Keratinocyte (primary cell): ENCODE measurements at regions not wholly inside any gene's neighbourhood (a gene's known extent, or its start where the extent isn't known, plus 50 kb on each side); places are given as distances from the start of the nearest gene placed in this dataset.

Experiments used
- DNase-seq: peaks from one replicate; pipeline ENCODE4 v3.0.0-alpha.2; 2011; ENCODE audit warnings: low read depth, missing footprints, low spot score
- FAIRE-seq: peaks from 2 replicates; lab custom pipeline; 2011; peaks lifted over from hg19 to GRCh38; lab: Jason Lieb, UNC
- H2AFZ ChIP-seq: 2 replicates; pipeline ENCODE4 v1.6.0; 2012; ENCODE audit warnings: low read length, control low read depth, inconsistent platforms; ENCODE audit not compliant: control insufficient read depth
- H3K27ac ChIP-seq: 2 replicates; pipeline ENCODE4 v1.5.1; 2011; ENCODE audit warnings: low read length; ENCODE audit not compliant: control insufficient read depth, insufficient read depth
- H3K27me3 ChIP-seq: 3 replicates; pipeline ENCODE4 v1.6.0; 2011; ENCODE audit warnings: low read length; ENCODE audit not compliant: control insufficient read depth, insufficient read depth; ENCODE audit errors: extremely low read depth
- H3K36me3 ChIP-seq, 2 experiments: 2 replicates in 1 of 2; 3 replicates in 1 of 2; pipeline ENCODE4 v1.5.1; 2011; ENCODE audit warnings: low read length in 2 of 2, mild to moderate bottlenecking in 1 of 2; ENCODE audit not compliant: control insufficient read depth in 2 of 2, insufficient read depth in 2 of 2; ENCODE audit errors: extremely low read depth in 1 of 2
- H3K4me1 ChIP-seq: 3 replicates; pipeline ENCODE4 v1.5.1; 2011; ENCODE audit warnings: low read length; ENCODE audit not compliant: control insufficient read depth, insufficient read depth; ENCODE audit errors: extremely low read depth
- H3K4me2 ChIP-seq: 3 replicates; pipeline ENCODE4 v1.6.0; 2011; ENCODE audit warnings: low read depth, low read length; ENCODE audit not compliant: control insufficient read depth, insufficient read depth; ENCODE audit errors: extremely low read depth
- H3K4me3 ChIP-seq, 3 experiments: fragments of 200-600 bp in 1 of 3; sonication (generic) in 1 of 3; 2 replicates in 2 of 3; 3 replicates in 1 of 3; pipeline ENCODE4 v1.5.1; 2011 to 2016; ENCODE audit warnings: low read length in 3 of 3, mild to moderate bottlenecking in 3 of 3, control low read depth in 2 of 3, inconsistent platforms in 1 of 3, low read depth in 1 of 3, mixed read lengths in 1 of 3, mixed run types in 1 of 3, moderate library complexity in 1 of 3; ENCODE audit not compliant: control insufficient read depth in 2 of 3, insufficient read depth in 2 of 3; ENCODE audit errors: extremely low read depth in 1 of 3
- H3K79me2 ChIP-seq: 2 replicates; pipeline ENCODE4 v1.6.0; 2012; ENCODE audit warnings: low read length; ENCODE audit not compliant: control insufficient read depth, insufficient read depth
- H3K9ac ChIP-seq: 3 replicates; pipeline ENCODE4 v1.6.0; 2011; ENCODE audit warnings: low read length; ENCODE audit not compliant: control insufficient read depth, insufficient read depth; ENCODE audit errors: extremely low read depth
- H3K9me1 ChIP-seq: 3 replicates; pipeline ENCODE4 v1.6.0; 2011; ENCODE audit warnings: low read length; ENCODE audit not compliant: control insufficient read depth, insufficient read depth; ENCODE audit errors: extremely low read depth
- H3K9me3 ChIP-seq: 2 replicates; pipeline ENCODE4 v1.5.1; 2012; ENCODE audit warnings: low read depth, low read length; ENCODE audit not compliant: control insufficient read depth
- H4K20me1 ChIP-seq: 3 replicates; pipeline ENCODE4 v1.6.0; 2011; ENCODE audit warnings: low read length; ENCODE audit not compliant: control insufficient read depth, insufficient read depth; ENCODE audit errors: extremely low read depth
- CTCF ChIP-seq, 3 experiments: IDR thresholded peaks in 1 of 3; conservative IDR thresholded peaks in 1 of 3; optimal IDR thresholded peaks in 1 of 3; 2 replicates in 2 of 3; 3 replicates in 1 of 3; pipeline versions ENCODE3 to v1.5.1; 2011; ENCODE audit warnings: low read length in 3 of 3, mild to moderate bottlenecking in 3 of 3, moderate library complexity in 2 of 3, control low read depth in 1 of 3, inconsistent platforms in 1 of 3; ENCODE audit not compliant: insufficient read depth in 2 of 3; ENCODE audit errors: extremely low read depth in 1 of 3
- EZH2 ChIP-seq: IDR thresholded peaks from one replicate; pipeline ENCODE4 v1.6.1; 2012; ENCODE audit warnings: inconsistent platforms, mild to moderate bottlenecking, low read length, moderate library complexity
- dilution Hi-C: fragments of 300-500 bp; cut with MboI; formaldehyde crosslinking; loops from one replicate; pipeline ENCODE4 v1.7.0; 2020; ENCODE audit warnings: low sequenced_read_pairs; ENCODE audit not compliant: extremely low pct_ligation_motif_present

GRCh38 chr16:49140618-49141017, 141.0 kb downstream of the CBLN1 start:
- no peaks in the 10 kb centered on the region for H3K27me3 ChIP-seq
- H3K9ac ChIP-seq: no peak overlapping the region
- H3K9me1 ChIP-seq: no peaks in the 10 kb centered on the region
- DNase-seq (no peak), FAIRE-seq (no peak)
- H3K27ac ChIP-seq: no peak overlapping the region
- H3K4me1 ChIP-seq: no peaks in the 10 kb centered on the region
- no peaks in the 10 kb centered on the region for H4K20me1 ChIP-seq
- H3K9me3 ChIP-seq: no peaks in the 10 kb centered on the region
- H3K79me2 ChIP-seq: no peaks in the 10 kb centered on the region
- H3K4me3 ChIP-seq: no peak overlapping the region
- dilution Hi-C loops: no loop called here
- H3K4me2 ChIP-seq: no peak overlapping the region
- TF ChIP-seq CTCF (optimal IDR thresholded peaks at IDR 0.05 in 1 of 3, IDR thresholded peaks at IDR 0.05 in 1 of 3, conservative IDR thresholded peaks at IDR 0.05 in 1 of 3; ENCODE audit: extremely low read depth in 1 of 3, insufficient read depth in 2 of 3, low read length in 3 of 3): no peak
- TF ChIP-seq EZH2: no peak
- H3K36me3 ChIP-seq: no peaks in the 10 kb centered on the region
- H2AFZ ChIP-seq: no peak overlapping the region

GRCh38 chr16:49130397-49130796, 151.2 kb downstream of the CBLN1 start:
- Histone ChIP-seq H3K9me3 (no peaks in the 10 kb centered on the region), H3K4me2 (no peak overlapping the region), H3K36me3 (no peaks in the 10 kb centered on the region), H4K20me1 (no peaks in the 10 kb centered on the region), H2AFZ (no peak overlapping the region), H3K9me1 (no peaks in the 10 kb centered on the region), H3K27me3 (no peaks in the 10 kb centered on the region), H3K9ac (no peak overlapping the region), H3K4me3 (no peak overlapping the region), H3K27ac (no peak overlapping the region), H3K4me1 (no peaks in the 10 kb centered on the region), H3K79me2 (no peaks in the 10 kb centered on the region)
- TF ChIP-seq CTCF (optimal IDR thresholded peaks at IDR 0.05 in 1 of 3, IDR thresholded peaks at IDR 0.05 in 1 of 3, conservative IDR thresholded peaks at IDR 0.05 in 1 of 3; ENCODE audit: extremely low read depth in 1 of 3, insufficient read depth in 2 of 3, low read length in 3 of 3) (no peak), EZH2 (no peak)
- dilution Hi-C loops: no loop called here
- FAIRE-seq (no peak), DNase-seq (no peak)
